ENCODE measurements at regions not wholly inside any gene's neighbourhood (a gene's known extent, or its start where the extent isn't known, plus 50 kb on each side); places are given as distances from the start of the nearest gene placed in this dataset.

DNA sequence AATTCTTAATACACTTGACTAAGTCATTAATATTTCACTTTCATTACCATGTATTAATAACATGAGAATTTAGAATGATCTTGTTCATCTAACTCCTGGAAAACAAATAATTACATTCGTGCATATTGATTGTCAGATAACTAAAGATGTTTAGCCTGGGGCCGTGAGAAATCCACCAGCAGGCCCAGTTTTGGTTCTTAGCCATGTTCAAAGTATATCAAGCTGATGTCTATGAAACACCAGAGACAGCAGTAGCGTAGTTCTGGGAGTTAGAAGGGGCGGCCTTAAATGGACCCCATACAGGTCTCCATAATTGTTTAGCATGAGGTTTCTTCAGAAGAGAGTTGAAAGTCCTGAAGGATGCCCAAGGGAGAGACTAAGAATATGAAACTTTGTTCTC, 103.6 kb upstream of the DPH6 start:
- Histone ChIP-seq H3K4me1 (ENCODE audit: insufficient read depth, low read length) (no peaks in the 10 kb centered on the region), H3K79me2 (ENCODE audit: insufficient read depth, low read length) (no peaks in the 10 kb centered on the region), H3K27ac (ENCODE audit: extremely low read length, insufficient read depth, low read length) (no peak overlapping the region), H3K4me3 (replicated peaks in 1 of 3; ENCODE audit: insufficient read depth in 1 of 3, low read depth in 2 of 3, low read length in 3 of 3) (no peak overlapping the region), H3K4me2 (ENCODE audit: low read depth, low read length) (no peak overlapping the region), H3K9ac (ENCODE audit: insufficient read depth, low read depth, low read length) (no peak overlapping the region), H2AFZ (ENCODE audit: low read length) (no peak overlapping the region), H4K20me1 (ENCODE audit: insufficient read depth, low read length) (no peaks in the 10 kb centered on the region), H3K9me3 (ENCODE audit: low read length) (no peaks in the 10 kb centered on the region), H3K36me3 (replicated peaks in 1 of 2; ENCODE audit: control insufficient read depth in 1 of 2, insufficient read depth in 2 of 2, low read length in 2 of 2) (no peaks in the 10 kb centered on the region), H3K27me3 (ENCODE audit: control insufficient read depth in 1 of 2, insufficient read depth in 2 of 2, low read length in 2 of 2) (no peaks in the 10 kb centered on the region)
- intact Hi-C loops (cut with micrococcal nuclease; ENCODE audit: unreplicated experiment) = no loop called here
- CTCF ChIA-PET (ENCODE audit: low intra/inter-chr PET ratio, low total read pairs) = no interaction called here
- FAIRE-seq (no peak), ATAC-seq (no peak), DNase-seq (ENCODE audit: low spot score) (no peak)
- BruUV-seq (replicated peaks) = no TSS peak
- TF ChIP-seq ZNF572 (CRISPR knock-in tag; IDR thresholded peaks at IDR 0.05) (no peak), ZNF501 (CRISPR knock-in tag; IDR thresholded peaks at IDR 0.05) (no peak), ZFP1 (CRISPR knock-in tag; IDR thresholded peaks at IDR 0.05) (no peak), PHB2 (IDR thresholded peaks at IDR 0.05; ENCODE audit: partially characterized antibody) (no peak), HNRNPL (IDR thresholded peaks at IDR 0.05; ENCODE audit: low read depth, low read length) (no peak), ISL2 (CRISPR knock-in tag; IDR thresholded peaks at IDR 0.05) (no peak), ZNF552 (CRISPR knock-in tag; IDR thresholded peaks at IDR 0.05; ENCODE audit: borderline replicate concordance) (no peak), MAF1 (CRISPR knock-in tag; IDR thresholded peaks at IDR 0.05; ENCODE audit: borderline replicate concordance) (no peak), MZF1 (CRISPR knock-in tag; IDR thresholded peaks at IDR 0.05; ENCODE audit: borderline replicate concordance) (no peak), HCFC1 (IDR thresholded peaks at IDR 0.05; ENCODE audit: low read depth, low read length) (no peak), SIX4 (CRISPR knock-in tag; IDR thresholded peaks at IDR 0.05) (no peak), KDM4B (CRISPR knock-in tag; IDR thresholded peaks at IDR 0.05) (no peak), ERF (CRISPR knock-in tag; IDR thresholded peaks at IDR 0.05) (no peak)
- TF ChIP-seq, protein P1, sequence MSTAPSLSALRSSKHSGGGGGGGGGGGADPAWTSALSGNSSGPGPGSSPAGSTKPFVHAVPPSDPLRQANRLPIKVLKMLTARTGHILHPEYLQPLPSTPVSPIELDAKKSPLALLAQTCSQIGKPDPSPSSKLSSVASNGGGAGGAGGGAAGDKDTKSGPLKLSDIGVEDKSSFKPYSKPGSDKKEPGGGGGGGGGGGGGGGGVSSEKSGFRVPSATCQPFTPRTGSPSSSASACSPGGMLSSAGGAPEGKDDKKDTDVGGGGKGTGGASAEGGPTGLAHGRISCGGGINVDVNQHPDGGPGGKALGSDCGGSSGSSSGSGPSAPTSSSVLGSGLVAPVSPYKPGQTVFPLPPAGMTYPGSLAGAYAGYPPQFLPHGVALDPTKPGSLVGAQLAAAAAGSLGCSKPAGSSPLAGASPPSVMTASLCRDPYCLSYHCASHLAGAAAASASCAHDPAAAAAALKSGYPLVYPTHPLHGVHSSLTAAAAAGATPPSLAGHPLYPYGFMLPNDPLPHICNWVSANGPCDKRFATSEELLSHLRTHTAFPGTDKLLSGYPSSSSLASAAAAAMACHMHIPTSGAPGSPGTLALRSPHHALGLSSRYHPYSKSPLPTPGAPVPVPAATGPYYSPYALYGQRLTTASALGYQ (CRISPR knock-in tag; IDR thresholded peaks at IDR 0.05) = no peak
- TF ChIP-seq, protein P2, sequence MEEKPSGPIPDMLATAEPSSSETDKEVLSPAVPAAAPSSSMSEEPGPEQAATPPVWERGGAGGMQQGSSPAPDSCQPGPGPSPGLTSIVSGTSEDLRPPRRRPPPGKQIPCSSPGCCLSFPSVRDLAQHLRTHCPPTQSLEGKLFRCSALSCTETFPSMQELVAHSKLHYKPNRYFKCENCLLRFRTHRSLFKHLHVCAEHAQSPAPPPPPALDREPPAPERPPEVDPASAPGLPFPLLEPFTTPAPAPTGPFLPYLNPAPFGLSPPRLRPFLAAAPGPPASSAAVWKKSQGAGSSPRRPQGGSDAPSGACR (CRISPR knock-in tag; IDR thresholded peaks at IDR 0.05) = no peak
- TF ChIP-seq, protein P3, sequence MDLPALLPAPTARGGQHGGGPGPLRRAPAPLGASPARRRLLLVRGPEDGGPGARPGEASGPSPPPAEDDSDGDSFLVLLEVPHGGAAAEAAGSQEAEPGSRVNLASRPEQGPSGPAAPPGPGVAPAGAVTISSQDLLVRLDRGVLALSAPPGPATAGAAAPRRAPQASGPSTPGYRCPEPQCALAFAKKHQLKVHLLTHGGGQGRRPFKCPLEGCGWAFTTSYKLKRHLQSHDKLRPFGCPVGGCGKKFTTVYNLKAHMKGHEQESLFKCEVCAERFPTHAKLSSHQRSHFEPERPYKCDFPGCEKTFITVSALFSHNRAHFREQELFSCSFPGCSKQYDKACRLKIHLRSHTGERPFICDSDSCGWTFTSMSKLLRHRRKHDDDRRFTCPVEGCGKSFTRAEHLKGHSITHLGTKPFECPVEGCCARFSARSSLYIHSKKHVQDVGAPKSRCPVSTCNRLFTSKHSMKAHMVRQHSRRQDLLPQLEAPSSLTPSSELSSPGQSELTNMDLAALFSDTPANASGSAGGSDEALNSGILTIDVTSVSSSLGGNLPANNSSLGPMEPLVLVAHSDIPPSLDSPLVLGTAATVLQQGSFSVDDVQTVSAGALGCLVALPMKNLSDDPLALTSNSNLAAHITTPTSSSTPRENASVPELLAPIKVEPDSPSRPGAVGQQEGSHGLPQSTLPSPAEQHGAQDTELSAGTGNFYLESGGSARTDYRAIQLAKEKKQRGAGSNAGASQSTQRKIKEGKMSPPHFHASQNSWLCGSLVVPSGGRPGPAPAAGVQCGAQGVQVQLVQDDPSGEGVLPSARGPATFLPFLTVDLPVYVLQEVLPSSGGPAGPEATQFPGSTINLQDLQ (CRISPR knock-in tag; IDR thresholded peaks at IDR 0.05) = no peak
- TF ChIP-seq, protein P4, sequence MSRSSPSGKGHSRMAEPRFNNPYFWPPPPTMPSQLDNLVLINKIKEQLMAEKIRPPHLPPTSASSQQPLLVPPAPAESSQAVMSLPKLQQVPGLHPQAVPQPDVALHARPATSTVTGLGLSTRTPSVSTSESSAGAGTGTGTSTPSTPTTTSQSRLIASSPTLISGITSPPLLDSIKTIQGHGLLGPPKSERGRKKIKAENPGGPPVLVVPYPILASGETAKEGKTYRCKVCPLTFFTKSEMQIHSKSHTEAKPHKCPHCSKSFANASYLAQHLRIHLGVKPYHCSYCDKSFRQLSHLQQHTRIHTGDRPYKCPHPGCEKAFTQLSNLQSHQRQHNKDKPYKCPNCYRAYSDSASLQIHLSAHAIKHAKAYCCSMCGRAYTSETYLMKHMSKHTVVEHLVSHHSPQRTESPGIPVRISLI (CRISPR knock-in tag; IDR thresholded peaks at IDR 0.05; ENCODE audit: borderline replicate concordance) = no peak
- WGBS (ENCODE audit: low lambda C conversion rate) = 5% methylated on average over 4 of the region's 4 CpGs
- in situ Hi-C loops (cut with HindIII; ENCODE audit: extremely low pct_ligation_motif_present, low pct_unique_long_range_greater_than_20kb) = no loop called here
- POLR2A ChIA-PET = no interaction called here

All from HepG2 (cell line).